NCI-H1930 (cell line): ENCODE measurements at regions not wholly inside any gene's neighbourhood (a gene's known extent, or its start where the extent isn't known, plus 50 kb on each side); places are given as distances from the start of the nearest gene placed in this dataset.

ENCODE experiments used
- DNase-seq, 2 experiments: peaks; one replicate each; lab custom pipeline; 2025; lab: John Stamatoyannopoulos, UW

- no peak for DNase-seq
These were observed 480.5 kb downstream of the KDM4C start for GRCh38 chr9:7238247-7238637.

- DNase-seq: peak; percentile 68 to 79
These were observed 479.9 kb downstream of the KDM4C start for GRCh38 chr9:7237473-7238246.

- DNase-seq: no peak
These were observed 478.4 kb downstream of the KDM4C start for GRCh38 chr9:7236186-7236585.

GRCh38 chr9:7234144-7234543 is 476.4 kb downstream of the KDM4C start:
- no peak for DNase-seq

GRCh38 chr9:7229571-7229970 is 471.8 kb downstream of the KDM4C start:
- DNase-seq: no peak

- no peak for DNase-seq
These were observed 471.0 kb downstream of the KDM4C start for GRCh38 chr9:7228726-7229125.

- DNase-seq: no peak
These were observed 470.2 kb downstream of the KDM4C start for GRCh38 chr9:7227951-7228350.

- DNase-seq: no peak
These were observed 468.4 kb downstream of the KDM4C start for GRCh38 chr9:7226007-7226640.
